ENCODE measurements at regions not wholly inside any gene's neighbourhood (a gene's known extent, or its start where the extent isn't known, plus 50 kb on each side); places are given as distances from the start of the nearest gene placed in this dataset.

DNA sequence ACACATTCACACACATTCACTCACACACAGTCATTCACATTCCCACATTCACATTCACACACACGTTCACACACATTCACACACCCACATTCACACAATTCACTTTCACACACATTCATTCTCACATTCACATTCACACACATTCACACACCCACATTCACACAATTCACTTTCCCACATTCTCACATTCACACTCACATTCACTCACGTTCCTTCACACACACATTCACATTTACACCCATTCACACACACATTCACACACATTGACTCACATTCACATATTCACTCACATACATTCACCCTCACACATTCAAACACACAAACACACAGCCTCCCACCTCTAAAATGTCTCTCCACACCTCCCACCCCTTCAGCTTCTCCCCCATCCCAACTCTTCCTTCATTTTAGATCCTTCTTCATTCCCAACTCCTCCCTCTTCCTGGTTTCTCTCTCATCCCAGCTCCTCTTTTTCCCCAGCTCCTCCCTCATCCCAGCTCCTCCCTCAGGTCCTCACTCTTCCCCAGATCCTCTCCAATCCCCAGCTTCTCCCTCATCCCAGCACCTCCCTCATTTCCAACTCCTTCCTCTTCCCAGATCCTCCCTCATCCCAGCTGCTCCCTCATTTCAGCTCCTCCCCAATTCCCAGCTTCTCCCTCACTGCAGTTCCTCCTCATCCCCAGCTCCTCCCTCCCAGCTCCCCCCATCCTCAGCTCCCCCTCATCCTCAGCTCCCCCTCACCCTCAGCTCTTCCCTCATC lies 111.0 kb downstream of the FAM53A start:
- no peak for ATAC-seq

DNA sequence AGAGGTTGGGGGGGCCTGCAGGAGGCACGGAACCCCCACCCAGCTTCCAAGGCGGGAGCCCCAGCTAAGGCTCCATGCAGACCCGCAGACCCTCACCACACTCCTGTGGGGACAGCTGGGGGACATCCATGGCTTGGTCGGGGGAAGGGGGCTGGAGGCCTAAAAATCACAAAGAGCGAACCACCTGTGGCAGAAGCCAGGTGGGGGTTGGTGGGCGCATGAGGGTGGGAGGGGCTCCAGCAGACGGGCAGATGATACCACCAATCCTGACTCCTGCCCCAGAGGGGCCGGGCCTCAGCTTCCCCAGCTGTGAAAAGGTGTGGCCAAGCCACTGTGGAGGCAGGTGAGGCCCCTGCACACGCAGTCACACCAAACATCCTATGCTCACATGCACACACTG lies 111.6 kb downstream of the FAM53A start:
- ATAC-seq = no peak

DNA sequence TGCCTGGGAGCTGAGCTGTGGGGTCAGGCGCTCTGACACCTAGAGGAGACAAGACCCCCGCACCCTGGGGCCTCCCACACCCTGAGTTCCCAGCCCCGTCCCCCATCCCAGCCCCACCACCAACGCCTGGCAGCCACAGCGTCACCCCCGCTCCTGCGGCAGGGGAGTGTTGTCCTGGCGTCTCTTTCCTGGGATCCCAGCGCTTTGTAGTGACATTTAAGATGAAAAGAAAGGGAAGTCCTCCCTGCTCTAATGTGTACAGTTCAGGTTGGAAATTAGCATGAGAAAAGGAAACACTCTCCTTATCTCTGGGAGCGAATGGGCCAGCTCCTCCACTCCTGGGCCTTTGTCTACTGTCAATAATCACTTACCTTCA lies 112.1 kb downstream of the FAM53A start:
- no peak for ATAC-seq

DNA sequence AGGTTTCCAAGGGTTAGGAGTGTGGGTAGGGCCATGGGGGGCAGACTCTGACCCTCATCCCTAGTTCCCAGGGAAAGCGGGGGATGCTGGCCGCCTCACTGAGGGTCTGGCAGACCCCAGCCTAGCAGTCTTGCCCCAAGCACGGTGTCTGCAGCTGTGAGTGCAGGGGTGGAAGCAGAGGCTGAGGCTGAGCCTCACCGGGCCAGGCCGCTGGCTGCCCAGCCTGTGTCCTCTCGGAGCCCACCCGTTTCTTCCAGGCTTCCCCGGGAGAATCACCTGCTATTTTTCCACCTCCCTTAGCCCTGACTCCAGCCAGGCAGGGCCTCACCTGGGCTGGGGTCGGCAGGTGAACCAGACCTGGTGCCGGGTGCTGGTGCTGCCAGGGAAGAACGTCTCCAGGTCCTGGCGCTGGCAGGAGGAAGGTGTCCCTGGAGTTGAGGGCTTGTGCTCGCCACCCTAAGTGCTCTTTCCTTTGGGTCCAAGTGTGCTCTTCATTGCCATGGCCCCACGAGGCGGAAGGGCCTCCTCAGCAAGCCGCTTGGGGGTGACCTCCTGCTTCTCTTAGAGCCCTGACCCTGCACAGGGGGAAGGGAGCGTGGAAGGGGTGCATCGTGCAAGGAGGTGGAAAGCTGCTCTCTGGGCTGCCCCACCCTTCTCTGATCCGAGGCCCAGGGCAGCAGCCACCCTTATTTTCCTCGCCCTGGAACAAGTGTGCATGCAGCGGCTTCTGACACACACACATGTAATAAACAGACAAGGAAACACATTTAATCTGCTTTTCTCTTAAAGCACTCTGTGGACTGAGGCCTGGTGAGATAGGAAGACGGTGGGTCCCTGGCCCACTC lies 112.7 kb downstream of the FAM53A start:
- ATAC-seq = no peak

DNA sequence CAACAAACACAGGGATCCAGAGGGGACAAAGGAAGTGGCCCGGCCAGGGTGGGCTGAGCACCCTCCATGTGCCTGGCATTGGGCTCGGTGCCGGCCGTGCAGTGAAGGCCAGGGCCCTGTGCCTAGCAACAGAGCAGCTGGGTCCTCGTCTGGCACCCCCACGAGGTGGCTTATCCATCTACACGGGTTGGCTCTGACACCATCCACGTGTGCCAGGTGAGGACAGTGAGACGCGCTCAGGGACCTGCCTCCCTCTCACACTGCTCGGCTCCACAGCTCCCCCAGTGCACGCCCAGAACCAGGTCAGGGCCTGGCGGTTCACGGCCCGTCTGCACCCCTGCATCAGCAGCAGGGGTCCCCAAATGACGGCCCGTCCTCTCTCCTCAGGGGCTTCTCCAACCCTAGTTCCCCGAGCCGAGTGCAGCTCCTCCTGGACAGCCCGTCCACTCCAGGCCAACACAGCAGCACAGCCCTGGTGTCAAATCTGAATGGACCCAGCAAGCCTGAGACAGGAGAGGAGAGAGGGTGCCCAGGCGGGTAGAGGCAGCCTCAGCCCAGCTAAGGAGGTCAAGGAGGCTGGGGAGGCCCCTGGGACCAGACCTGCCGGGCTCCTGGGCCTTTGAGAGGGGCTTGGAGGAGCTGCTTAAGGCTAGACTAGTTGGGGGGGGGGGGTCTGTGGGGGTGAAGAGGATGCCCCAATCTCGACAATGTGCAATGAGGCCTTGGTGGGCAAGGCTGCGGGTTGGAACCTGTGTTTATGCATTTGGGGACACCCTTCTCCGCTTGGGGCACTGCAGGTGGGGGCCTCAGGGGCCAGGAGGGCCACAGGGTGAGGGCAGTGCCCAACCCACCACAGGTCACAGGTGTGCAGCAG lies 113.6 kb downstream of the FAM53A start:
- no peak for ATAC-seq

DNA sequence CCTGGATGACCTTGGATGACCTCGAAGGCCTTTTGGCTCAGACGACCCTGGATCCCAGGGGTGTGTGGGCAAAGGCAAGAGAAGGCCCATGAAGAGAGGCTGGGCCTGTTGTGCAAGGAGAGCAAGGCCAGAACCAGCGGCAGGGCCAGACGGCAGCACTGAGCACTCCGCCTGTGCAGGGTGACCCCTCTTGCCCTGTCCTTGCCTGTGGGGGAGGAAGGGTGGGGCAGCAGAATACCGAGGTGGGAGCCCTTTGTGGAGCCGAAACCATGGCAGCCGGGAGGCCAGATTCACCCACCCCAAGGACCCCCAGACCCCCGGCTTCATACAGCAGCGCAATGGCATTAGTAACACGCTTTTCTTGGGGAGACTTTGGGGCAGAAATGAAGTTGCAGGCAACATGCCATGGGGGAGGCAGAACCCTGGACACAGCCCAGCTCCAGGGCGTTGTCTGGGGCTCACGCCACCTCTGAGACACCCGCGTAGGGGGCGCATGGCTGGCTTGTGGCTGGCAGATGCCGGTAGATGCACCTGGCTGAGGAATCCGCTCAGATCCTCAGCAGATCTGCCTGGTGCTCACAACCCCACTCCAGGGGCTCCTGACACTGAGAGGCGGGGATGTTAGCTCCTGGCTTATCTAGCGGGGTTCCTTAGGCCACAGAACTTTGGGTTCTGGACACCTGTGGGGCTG lies 114.5 kb downstream of the FAM53A start:
- no peak for ATAC-seq

DNA sequence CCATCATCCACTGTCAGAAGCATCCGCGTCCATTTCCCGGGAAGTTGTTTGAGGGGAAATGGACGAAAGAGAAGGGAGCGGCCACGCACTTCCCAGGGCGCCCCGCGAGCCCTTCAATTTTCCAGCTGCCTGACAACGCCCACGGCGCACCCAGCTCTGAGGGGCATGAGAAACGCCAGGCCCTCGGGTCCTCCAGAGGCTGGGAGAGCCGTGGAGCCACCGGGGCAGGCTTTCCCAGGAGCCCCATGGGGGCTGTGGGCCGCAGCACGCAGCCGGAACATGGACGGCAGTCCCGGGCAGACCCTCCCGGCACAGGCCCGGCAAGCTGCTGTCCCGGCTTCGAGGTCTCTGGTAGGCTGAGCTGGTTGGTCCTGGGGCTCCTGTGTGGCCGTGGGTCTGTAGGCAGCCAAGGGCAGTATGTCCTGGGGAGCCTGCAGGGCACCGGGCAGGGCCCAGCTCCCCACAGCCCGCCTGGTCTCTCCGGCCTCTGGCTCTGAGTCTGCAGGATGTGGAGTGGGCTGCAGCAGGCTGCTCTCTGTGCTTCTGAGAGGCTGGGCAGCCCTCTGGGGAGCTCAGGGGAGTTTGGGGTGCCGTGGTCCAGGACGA lies 115.2 kb downstream of the FAM53A start:
- no peak for ATAC-seq

DNA sequence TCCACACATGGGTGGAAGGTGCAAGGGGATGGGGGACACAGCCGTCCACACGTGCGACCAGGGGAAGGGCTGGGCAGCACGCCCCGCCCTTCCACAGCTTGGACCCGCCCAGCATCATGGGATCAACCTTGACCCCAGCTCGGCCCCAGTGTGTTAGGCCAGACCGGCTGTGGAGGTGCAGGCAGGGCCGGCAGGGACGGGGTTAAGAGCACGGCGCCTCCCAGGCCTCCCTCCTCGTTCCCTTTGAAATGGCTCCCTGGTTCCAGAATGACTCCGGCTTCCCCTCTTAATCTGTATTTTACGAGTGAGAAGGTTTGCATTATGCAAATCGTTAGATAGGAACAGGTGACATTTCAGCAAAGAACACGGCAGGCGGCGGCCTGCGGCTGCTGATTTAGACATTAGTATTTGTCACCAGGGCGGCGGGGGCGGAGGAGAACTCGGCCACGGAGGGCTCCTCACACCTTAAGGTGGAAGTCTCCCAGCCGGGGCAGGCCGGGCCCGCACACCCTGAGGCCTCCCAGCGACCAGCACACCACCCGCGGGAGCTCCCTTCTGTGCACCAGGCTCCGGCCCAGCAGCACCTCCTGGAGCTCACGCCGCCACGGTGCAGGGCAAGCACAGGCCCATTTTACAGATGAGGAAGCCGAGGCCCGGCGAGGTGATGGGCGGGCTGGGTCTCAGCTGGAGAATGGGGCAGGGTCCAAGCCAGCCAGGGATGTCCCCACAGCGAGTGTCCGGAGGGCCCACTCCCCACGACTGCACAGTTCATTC lies 116.1 kb downstream of the FAM53A start:
- ATAC-seq = no peak

DNA sequence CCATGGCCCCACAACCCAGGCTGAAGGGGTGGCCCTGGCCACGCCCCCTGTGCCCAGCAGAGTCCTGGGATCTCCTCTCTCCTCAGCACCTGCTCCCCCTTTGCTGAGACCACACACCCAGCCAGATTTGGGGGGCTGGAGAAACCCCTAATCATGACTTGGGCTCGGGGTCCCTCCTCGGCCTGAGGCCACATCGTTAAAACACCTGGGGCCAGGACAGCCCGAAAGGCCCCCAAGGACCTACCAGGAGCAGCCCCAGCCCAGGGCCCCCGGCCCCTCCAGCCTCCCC lies 116.7 kb downstream of the FAM53A start:
- no peak for ATAC-seq

DNA sequence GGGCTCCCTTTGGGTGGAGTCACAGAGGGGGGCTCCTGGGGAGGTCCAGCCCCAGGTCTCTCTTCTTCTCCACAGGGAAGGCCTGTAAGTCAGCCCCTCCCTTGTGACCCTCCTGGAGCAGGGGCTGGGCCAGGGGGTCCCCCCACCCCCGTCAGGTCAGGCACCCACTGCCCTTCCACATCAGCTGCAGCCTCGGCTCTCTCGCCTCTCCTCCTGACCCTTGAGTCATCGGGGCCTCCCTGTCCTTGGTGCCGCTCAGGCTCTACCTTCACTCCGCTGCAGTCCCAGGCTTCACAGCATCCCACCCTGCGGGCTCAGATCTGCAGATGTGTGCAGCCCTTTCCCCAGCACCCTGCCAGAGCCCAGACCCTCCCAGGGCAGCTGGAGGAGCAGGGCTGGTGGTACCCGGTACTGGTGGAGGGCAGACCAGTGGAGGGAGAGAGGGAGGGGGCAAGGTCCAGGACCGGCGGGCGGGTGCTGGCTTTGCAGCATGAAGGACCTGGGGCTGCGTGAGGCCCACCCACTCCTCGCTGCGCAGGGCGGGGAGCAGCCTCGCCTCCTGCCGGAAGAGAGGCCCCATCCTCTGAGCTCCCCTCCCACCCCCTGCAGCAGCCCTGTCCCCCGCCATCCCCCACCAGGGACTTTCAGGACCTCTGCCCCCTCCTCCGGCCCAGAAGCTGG lies 117.1 kb downstream of the FAM53A start:
- no peak for ATAC-seq

DNA sequence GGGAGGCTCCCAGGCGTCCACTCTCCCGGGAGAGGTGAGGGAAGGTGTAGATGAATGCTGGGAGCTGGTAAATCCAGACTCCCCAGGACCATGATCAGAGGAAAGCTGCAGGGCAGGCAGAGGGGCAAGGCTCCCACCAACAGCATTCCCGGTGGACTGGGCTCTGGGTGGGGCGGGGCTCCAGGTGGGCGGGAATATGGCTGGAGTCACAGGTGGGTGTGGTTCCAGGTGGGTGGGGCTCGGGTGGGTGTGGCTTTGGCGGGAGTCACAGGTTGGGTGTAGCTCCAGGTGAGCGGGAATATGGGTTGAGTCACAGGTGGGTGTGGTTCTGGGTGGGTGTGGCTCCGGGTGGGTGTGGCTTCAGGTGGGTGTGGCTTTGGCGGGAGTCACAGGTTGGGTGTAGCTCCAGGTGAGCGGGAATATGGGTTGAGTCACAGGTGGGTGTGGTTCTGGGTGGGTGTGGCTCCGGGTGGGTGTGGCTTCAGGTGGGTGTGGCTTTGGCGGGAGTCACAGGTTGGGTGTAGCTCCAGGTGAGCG lies 117.7 kb downstream of the FAM53A start:
- ATAC-seq = peak; percentile 71

DNA sequence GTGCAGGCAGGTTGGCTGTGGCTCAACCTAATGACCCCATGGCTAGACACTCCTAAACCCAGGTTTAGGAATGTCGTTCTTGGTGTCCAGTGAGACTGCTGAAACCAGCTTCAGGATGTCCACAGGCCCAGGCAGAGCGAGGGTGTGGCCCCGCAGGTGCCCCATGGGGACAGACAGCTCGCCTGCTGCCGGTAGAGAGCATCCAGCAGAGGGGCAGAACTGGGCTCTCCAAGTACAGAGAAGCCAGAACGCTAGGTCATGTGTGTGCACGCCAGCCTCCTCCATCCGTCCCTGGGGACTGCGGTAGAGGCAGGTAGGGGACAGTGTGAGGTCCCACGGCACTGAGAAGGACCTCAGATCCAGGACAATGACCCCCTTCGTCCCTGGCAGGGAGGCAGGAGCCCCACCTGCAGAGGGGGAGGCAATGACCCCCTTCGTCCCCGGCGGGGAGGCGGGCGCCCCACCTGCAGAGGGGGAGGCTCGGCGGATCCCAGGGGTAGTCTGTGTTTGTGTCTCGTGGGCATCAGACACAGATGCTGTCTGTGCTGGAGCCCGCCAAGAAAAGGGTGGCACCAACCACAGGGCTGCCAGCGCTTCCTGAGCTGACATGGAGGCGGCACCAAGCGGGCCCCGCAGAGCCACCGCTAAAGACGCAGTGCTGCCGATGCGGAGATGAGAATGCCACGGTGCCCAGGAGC lies 118.4 kb downstream of the FAM53A start:
- ATAC-seq = no peak

DNA sequence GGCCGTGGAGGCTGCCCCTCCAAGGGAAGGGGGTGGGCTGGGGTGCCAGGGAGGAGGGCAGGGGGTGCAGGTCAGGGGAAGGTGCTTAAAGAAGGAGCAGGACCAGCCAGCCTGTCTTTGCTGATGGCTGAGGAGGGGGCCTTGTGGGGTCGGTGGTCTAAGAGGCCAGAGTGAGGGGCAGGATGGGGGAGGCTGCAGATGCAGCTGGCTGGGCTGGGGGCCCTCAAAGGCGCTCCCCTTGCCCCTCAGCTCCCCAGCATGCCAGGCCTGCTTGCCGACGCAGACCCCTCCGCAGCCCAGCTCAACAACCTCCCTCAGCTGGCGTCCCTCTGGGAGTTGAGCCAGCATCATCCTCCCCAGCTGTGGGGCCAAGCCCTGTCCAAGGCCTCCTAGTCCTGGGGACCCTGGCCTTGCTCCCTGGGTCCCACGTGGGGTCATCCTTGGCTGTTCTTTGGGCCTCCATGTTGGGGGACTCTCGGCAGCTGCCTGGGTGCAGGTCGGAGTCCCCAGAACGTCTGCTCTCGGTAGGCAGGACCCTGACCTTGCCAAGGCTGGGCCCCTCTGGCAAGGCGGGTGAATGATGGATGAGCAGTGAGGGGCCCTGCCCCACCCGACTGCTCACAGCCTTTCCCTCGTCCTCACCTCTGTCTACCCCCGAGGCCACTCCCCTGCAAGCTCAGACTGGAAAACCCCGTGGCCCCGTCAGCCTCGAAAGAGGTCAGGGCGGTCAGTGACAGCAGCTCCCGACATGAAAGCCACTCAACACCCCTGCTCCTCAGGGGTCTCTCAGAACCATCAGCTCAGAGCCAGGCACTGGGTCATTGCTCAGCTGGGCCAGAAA lies 119.4 kb downstream of the FAM53A start:
- no peak for ATAC-seq

DNA sequence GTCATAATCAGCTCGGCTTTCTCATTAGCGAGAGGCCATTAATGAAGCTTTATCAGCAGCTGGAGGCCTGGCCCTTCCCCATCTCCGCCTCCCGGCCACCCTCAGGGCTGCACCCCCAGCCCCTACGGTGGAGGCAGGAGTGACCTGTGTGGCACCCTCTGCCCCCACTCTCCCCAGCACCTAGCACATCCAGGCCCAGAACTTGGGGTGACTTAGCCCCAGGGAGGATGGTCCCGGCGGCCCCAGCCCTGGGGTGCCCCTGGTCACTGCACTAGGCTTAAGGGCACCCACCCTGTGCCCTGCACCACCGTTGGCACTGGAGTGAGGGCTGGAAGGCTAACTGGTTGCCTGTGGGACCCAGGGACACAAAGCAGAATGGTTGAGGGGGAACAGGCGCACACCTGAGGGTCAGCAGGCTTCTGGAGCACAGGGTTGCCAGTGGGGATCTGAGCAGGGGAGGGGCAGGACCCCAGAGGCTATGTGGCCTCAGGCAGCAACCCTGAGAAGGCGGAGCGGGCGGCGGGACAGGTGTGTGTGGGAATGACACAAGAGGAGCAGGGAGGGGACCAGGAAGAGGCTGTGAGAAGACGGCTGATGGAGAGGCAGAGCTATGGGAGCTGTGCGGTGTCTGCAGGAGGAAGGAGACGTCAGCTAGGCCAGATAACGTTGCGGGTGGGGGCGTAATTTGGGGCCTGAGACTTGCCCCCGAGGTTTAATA lies 120.2 kb downstream of the FAM53A start:
- ATAC-seq = no peak

DNA sequence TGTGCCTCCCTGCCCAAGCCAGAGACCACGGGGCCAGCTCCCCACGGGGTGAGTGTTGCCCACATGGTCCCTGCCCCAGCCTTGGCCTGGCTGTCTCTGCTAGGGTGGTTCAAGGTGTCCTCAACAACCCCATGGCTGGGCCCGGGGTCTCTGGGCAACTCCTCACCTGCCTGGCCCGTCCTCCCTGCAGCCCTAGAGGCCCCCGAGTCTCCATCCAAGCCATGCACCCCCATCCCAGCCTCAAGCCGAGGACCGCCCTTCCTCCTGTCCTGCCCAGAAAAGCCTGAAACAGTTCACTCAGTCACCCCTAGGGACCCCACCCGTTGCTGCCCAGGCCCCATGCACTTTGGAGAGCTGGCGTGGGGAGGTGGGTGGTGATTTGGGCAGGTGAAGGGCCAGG lies 120.9 kb downstream of the FAM53A start:
- ATAC-seq = no peak

DNA sequence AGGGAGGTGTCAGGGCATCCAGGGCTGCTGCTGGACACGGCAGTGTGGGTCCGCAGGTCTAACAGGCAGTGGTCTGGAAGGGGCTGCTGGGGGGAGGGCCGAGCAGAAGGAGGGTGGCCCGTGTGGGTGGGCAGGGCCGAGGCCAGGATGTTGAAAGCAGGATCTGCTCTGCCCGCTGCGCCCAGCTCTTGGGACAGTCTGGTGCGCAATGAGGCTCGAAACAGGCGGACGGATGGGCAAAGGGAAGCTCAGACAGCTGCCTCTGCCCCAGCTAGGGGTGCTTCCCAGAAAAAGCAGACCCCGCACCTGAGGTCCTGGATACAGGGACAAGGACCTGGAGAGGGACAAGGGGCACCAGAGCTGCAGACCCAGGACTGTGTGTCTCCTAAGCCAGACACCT lies 121.3 kb downstream of the FAM53A start:
- no peak for ATAC-seq

DNA sequence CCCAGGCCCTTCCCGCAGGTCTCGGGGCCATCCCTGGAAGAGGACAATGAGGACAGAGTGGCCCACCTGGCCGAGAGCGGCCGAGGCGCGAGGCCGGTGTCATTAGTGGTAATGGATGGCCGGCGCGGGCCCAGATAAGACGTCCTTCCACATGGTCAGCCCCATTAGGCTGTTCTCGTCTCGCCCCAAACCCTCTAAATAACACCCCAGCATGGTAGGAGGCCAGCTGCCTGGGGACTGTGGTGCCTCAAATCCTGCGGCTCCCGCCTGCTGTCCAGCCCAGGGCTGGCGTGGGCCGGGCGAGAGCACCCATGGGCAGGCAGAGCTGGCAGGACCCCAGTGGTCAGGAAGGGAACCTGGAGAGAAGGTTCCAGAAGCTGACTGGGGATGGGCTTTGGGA lies 121.7 kb downstream of the FAM53A start:
- ATAC-seq = no peak

DNA sequence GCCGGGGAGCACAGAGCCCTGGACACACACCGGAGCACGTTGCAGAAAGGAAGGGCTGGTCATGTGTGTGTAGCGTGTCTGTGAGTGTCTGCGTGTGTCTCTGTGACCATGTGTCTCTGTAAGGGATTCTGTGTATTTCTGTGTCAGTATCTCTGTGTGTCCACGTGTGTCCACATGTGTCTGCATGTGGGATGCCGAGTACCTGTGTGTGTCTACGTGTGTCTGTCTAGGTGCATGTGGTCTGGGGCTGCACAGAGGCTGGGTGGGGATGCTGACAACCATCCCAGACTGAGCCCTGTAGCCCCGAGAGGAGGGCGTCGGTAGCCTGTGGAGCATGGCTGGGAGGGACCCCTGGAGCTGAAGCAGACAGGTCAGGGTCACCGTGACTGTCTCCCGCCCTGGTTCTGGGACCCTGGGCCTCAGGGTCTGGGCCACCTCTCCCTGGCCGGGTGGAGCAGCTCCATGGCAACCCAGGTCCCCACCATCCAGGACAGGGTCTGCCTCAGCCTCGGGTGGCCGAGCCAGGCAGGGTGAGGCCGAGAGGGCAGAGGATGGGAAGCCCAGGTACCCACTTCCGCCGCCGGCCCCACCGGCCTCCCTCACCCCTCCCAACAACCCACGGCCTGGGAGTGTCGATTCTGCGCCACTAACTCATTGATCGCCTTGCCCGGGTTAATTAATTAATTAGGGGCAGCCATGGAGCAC lies 122.7 kb downstream of the FAM53A start:
- ATAC-seq = no peak

Data from esophagus mucosa (tissue), 1 donor.